GM23338 (cell line): ENCODE measurements at regions not wholly inside any gene's neighbourhood (a gene's known extent, or its start where the extent isn't known, plus 50 kb on each side); places are given as distances from the start of the nearest gene placed in this dataset.

ENCODE experiments used
- ATAC-seq: fragments of 200-7000 bp; cut with Tn5 transposase; 3 replicates; pipeline ENCODE4 v1.9.1; 2020
- DNase-seq: peaks from one replicate; pipeline ENCODE4 v3.0.0-alpha.2; 2015; ENCODE audit warnings: low spot score
- H2AFZ ChIP-seq: fragments of 200-600 bp; sonication (generic); 2 replicates; pipeline ENCODE4 v1.8.0; 2016; ENCODE audit warnings: antibody characterized with exemption, mild to moderate bottlenecking, moderate library complexity
- H3F3A ChIP-seq: fragments of 200-600 bp; sonication (generic); replicated peaks from 2 replicates; pipeline ENCODE4 v1.8.0; 2017; ENCODE audit warnings: antibody characterized with exemption, mixed run types, low read depth
- H3K27ac ChIP-seq: fragments of 200-600 bp; sonication (generic); 2 replicates; pipeline ENCODE4 v1.6.1; 2016; ENCODE audit warnings: low read depth
- H3K27me3 ChIP-seq: fragments of 200-600 bp; sonication (generic); 2 replicates; pipeline ENCODE4 v1.8.0; 2016; ENCODE audit warnings: mild to moderate bottlenecking, mixed run types, moderate library complexity; ENCODE audit not compliant: insufficient read depth
- H3K36me3 ChIP-seq: fragments of 200-600 bp; sonication (generic); 2 replicates; pipeline ENCODE4 v1.8.0; 2016; ENCODE audit warnings: mild to moderate bottlenecking; ENCODE audit not compliant: insufficient read depth
- H3K4me1 ChIP-seq: fragments of 200-600 bp; sonication (generic); 2 replicates; pipeline ENCODE4 v1.8.0; 2016; ENCODE audit warnings: mild to moderate bottlenecking, moderate library complexity; ENCODE audit not compliant: insufficient read depth
- H3K4me2 ChIP-seq: fragments of 200-600 bp; sonication (generic); 2 replicates; pipeline ENCODE4 v1.7.1; 2017; ENCODE audit warnings: mixed run types
- H3K4me3 ChIP-seq: fragments of 200-600 bp; sonication (generic); 2 replicates; pipeline ENCODE4 v1.6.1; 2016; ENCODE audit warnings: mixed run types
- H3K79me2 ChIP-seq: fragments of 200-600 bp; sonication (generic); replicated peaks from 2 replicates; pipeline ENCODE4 v1.8.0; 2017; ENCODE audit warnings: mild to moderate bottlenecking; ENCODE audit not compliant: insufficient read depth
- H3K9me2 ChIP-seq: fragments of 200-600 bp; sonication (generic); 2 replicates; pipeline ENCODE4 v1.8.0; 2017; ENCODE audit not compliant: insufficient read depth
- H4K20me1 ChIP-seq: fragments of 200-600 bp; sonication (generic); replicated peaks from 2 replicates; pipeline ENCODE4 v1.8.0; 2017; ENCODE audit warnings: mild to moderate bottlenecking; ENCODE audit not compliant: insufficient read depth
- H3K27ac Mint-ChIP-seq: 2 replicates; pipeline ENCODE4 v1.8.0; 2020; ENCODE audit warnings: inconsistent platforms, mild to moderate bottlenecking, moderate library complexity, mixed read lengths
- H3K27me3 Mint-ChIP-seq: 3 replicates; pipeline ENCODE4 v1.8.0; 2022; ENCODE audit warnings: low read depth, mild to moderate bottlenecking, moderate library complexity, mixed read lengths, inconsistent platforms; ENCODE audit not compliant: insufficient read depth, poor library complexity
- H3K36me3 Mint-ChIP-seq: 3 replicates; pipeline ENCODE4 v1.8.0; 2021; ENCODE audit warnings: low read depth, mild to moderate bottlenecking, inconsistent platforms, moderate library complexity, mixed read lengths
- H3K4me1 Mint-ChIP-seq: 3 replicates; pipeline ENCODE4 v1.8.0; 2020; ENCODE audit warnings: mild to moderate bottlenecking, inconsistent platforms, mixed read lengths
- H3K4me3 Mint-ChIP-seq: 3 replicates; pipeline ENCODE4 v1.8.0; 2021; ENCODE audit warnings: moderate library complexity, mild to moderate bottlenecking, inconsistent platforms, mixed read lengths
- H3K9me3 Mint-ChIP-seq: 3 replicates; pipeline ENCODE4 v1.8.0; 2020; ENCODE audit warnings: moderate library complexity, mild to moderate bottlenecking, inconsistent platforms, mixed read lengths
- CREB1 ChIP-seq: fragments of 250-450 bp; sonication (Bioruptor Pico); IDR thresholded peaks from 2 replicates; pipeline ENCODE4 v1.5.0; 2020; ENCODE audit warnings: low read depth, mild to moderate bottlenecking, moderate library complexity
- CTCF ChIP-seq, 2 experiments: fragments of 200-600 bp in 1 of 2; sonication (generic) in 1 of 2; conservative IDR thresholded peaks; 2 replicates each; pipeline versions ENCODE4 v1.5.1 to v1.6.1; 2016 to 2017; ENCODE audit warnings: antibody characterized with exemption in 2 of 2, low read depth in 2 of 2, mild to moderate bottlenecking in 2 of 2, moderate library complexity in 1 of 2
- ETS1 ChIP-seq: IDR thresholded peaks from 2 replicates; pipeline ENCODE4 v1.6.1; 2016; ENCODE audit warnings: antibody characterized with exemption
- EZH2phosphoT487 ChIP-seq: fragments of 200-600 bp; sonication (generic); IDR thresholded peaks from one replicate; pipeline ENCODE4 v1.8.1; 2018; ENCODE audit warnings: antibody characterized with exemption; ENCODE audit not compliant: unreplicated experiment
- NANOG ChIP-seq: IDR thresholded peaks from 2 replicates; pipeline ENCODE4 v1.6.1; 2016; ENCODE audit warnings: antibody characterized with exemption, borderline replicate concordance
- POLR2AphosphoS5 ChIP-seq: IDR thresholded peaks from 2 replicates; pipeline ENCODE4 v1.6.1; 2016; ENCODE audit warnings: antibody characterized with exemption, low read depth
- REST ChIP-seq: IDR thresholded peaks from one replicate; pipeline ENCODE4 v1.6.1; 2018; ENCODE audit warnings: antibody characterized with exemption; ENCODE audit not compliant: unreplicated experiment
- STAT1 ChIP-seq: IDR thresholded peaks from one replicate; pipeline ENCODE4 v1.6.1; 2016; ENCODE audit warnings: antibody characterized with exemption; ENCODE audit not compliant: unreplicated experiment
- ZNF331 ChIP-seq: fragments of 250-450 bp; sonication (Bioruptor Pico); IDR thresholded peaks from 2 replicates; pipeline ENCODE4 v1.5.0; 2020; ENCODE audit warnings: low read depth, mild to moderate bottlenecking, moderate library complexity
- ZNF462 ChIP-seq: fragments of 250-450 bp; sonication (Bioruptor Pico); IDR thresholded peaks from 2 replicates; pipeline ENCODE4 v1.5.0; 2020; ENCODE audit warnings: mild to moderate bottlenecking, moderate library complexity

- Histone ChIP-seq H4K20me1 (no peaks in the 10 kb centered on the region), H3K9me2 (0 out of 2 replicates have a peak, but pooled peaks cover 5% of the 10 kb centered on the region), H3K4me2 (no peak overlapping the region), H3F3A (no peaks in the 10 kb centered on the region), H3K4me3 (no peak overlapping the region), H3K27ac (no peak overlapping the region), H2AFZ (no peak overlapping the region), H3K27me3 (no peaks in the 10 kb centered on the region), H3K79me2 (no peaks in the 10 kb centered on the region), H3K36me3 (no peaks in the 10 kb centered on the region), H3K4me1 (no peaks in the 10 kb centered on the region)
- H3K36me3 Mint-ChIP-seq, result 0 out of 3 replicates have a peak, but pooled peaks cover 7% of the 10 kb centered on the region
- TF ChIP-seq STAT1 (no peak), CTCF (conservative IDR thresholded peaks at IDR 0.05; ENCODE audit: low read depth in 2 of 2) (no peak), ZNF331 (no peak), ETS1 (no peak), ZNF462 (CRISPR knock-in tag) (no peak), REST (no peak), EZH2phosphoT487 (no peak), NANOG (no peak), CREB1 (CRISPR knock-in tag) (no peak), POLR2AphosphoS5 (no peak)
- H3K4me1 Mint-ChIP-seq, result no peaks in the 10 kb centered on the region
- no peak overlapping the region for H3K4me3 Mint-ChIP-seq
- no peaks in the 10 kb centered on the region for H3K27me3 Mint-ChIP-seq
- ATAC-seq (no peak), DNase-seq (no peak)
- H3K27ac Mint-ChIP-seq, result no peak overlapping the region
- H3K9me3 Mint-ChIP-seq, result peaks cover 7% of the 10 kb centered on the region
These were observed 1452.6 kb downstream of the PCDH7 start for GRCh38 chr4:32172761-32173160.
